ENCODE measurements at regions not wholly inside any gene's neighbourhood (a gene's known extent, or its start where the extent isn't known, plus 50 kb on each side); places are given as distances from the start of the nearest gene placed in this dataset.
A peak's percentile ranks its signal among the peaks of the same experiment; 100 is the strongest.

GRCh38 chr7:26083113-26083512 is 68.9 kb upstream of the NFE2L3 start:
- no peak overlapping the region for H3K27ac ChIP-seq (ENCODE audit: low read depth, low read length)
- ChIA-PET CTCF (interaction anchor here (0.8 to 1.8 kb wide), 4 partner anchors 8 to 195 kb away, joined by 3 to 7 read pairs (median 5); no protein-coding TSS in a partner anchor), RAD21 (ENCODE audit: low non-redundant PET in 1 of 2, low total read pairs in 2 of 2, uncharacterized antibody in 2 of 2, unreplicated experiment in 2 of 2) (no interaction called here), POLR2A (interaction anchor here (1.0 kb wide), 1 partner anchor 112 kb away, joined by 3 read pairs; no protein-coding TSS in a partner anchor)
- H3K36me3 ChIP-seq (ENCODE audit: control insufficient read depth in 1 of 2, insufficient read depth in 2 of 2, low read length in 2 of 2) = no peaks in the 10 kb centered on the region
- peak overlapping the region; percentile 27; the same call in 1 of the 2 replicates for H3K4me2 ChIP-seq (ENCODE audit: low read length)
- no peaks in the 10 kb centered on the region for H3K27me3 ChIP-seq (ENCODE audit: insufficient read depth, low read length)
- ATAC-seq (no peak), DNase-seq (ENCODE audit: low read depth, low spot score) (no peak)
- H3K9me2 ChIP-seq (ENCODE audit: insufficient read depth) = no peaks in the 10 kb centered on the region
- no TSS peak for BruUV-seq (replicated peaks)
- no peak for TF ChIP-seq CEBPB (IDR thresholded peaks at IDR 0.05; ENCODE audit: low read depth)
- H3K4me3 ChIP-seq (replicated peaks in 1 of 2; ENCODE audit: low read depth in 1 of 2, low read length in 2 of 2) = no peak overlapping the region
- H2AFZ ChIP-seq (ENCODE audit: low read depth, low read length, poor library complexity, severe bottlenecking) = peak overlapping the region; percentile 37
- H3K9ac ChIP-seq (ENCODE audit: low read length) = no peak overlapping the region
- H3K9me3 ChIP-seq (ENCODE audit: control insufficient read depth in 1 of 2, insufficient read depth in 1 of 2, low read depth in 1 of 2, low read length in 2 of 2) = no peaks in the 10 kb centered on the region
- no peaks in the 10 kb centered on the region for H3K79me2 ChIP-seq (ENCODE audit: insufficient read depth, low read length)
- intact Hi-C loops (cut with micrococcal nuclease) = no loop called here
- peaks cover 2 to 19% of the 10 kb centered on the region in 2 experiments; a peak in 3 of 4 replicates for H3K4me1 ChIP-seq (ENCODE audit: control insufficient read depth in 1 of 2, insufficient read depth in 2 of 2, low read length in 2 of 2)
- no peaks in the 10 kb centered on the region for H4K20me1 ChIP-seq (ENCODE audit: insufficient read depth)

- ChIA-PET CTCF (no interaction called here), RAD21 (ENCODE audit: low non-redundant PET in 1 of 2, low total read pairs in 2 of 2, uncharacterized antibody in 2 of 2, unreplicated experiment in 2 of 2) (no interaction called here), POLR2A (no interaction called here)
- Histone ChIP-seq H3K9me3 (ENCODE audit: control insufficient read depth in 1 of 2, insufficient read depth in 1 of 2, low read depth in 1 of 2, low read length in 2 of 2) (no peaks in the 10 kb centered on the region), H3K36me3 (ENCODE audit: control insufficient read depth in 1 of 2, insufficient read depth in 2 of 2, low read length in 2 of 2) (no peaks in the 10 kb centered on the region), H3K9ac (ENCODE audit: low read length) (no peak overlapping the region), H4K20me1 (ENCODE audit: insufficient read depth) (no peaks in the 10 kb centered on the region), H3K27ac (ENCODE audit: low read depth, low read length) (no peak overlapping the region), H3K4me1 (ENCODE audit: control insufficient read depth in 1 of 2, insufficient read depth in 2 of 2, low read length in 2 of 2) (peaks cover 0 to 9% of the 10 kb centered on the region in 2 experiments; a peak in 3 of 4 replicates), H3K79me2 (ENCODE audit: insufficient read depth, low read length) (no peaks in the 10 kb centered on the region), H2AFZ (ENCODE audit: low read depth, low read length, poor library complexity, severe bottlenecking) (no peak overlapping the region), H3K27me3 (ENCODE audit: insufficient read depth, low read length) (no peaks in the 10 kb centered on the region), H3K9me2 (ENCODE audit: insufficient read depth) (no peaks in the 10 kb centered on the region), H3K4me3 (replicated peaks in 1 of 2; ENCODE audit: low read depth in 1 of 2, low read length in 2 of 2) (no peak overlapping the region), H3K4me2 (ENCODE audit: low read length) (no peak overlapping the region)
- ATAC-seq = no peak
- no peak for DNase-seq (ENCODE audit: low read depth, low spot score)
- no TSS peak for BruUV-seq (replicated peaks)
- intact Hi-C loops (cut with micrococcal nuclease) = no loop called here
- TF ChIP-seq EZH2 (IDR thresholded peaks at IDR 0.05) (no peak), YY1 (IDR thresholded peaks at IDR 0.05; ENCODE audit: extremely low read depth, insufficient replicate concordance, low read depth, low read length) (no peak), TCF7L2 (IDR thresholded peaks at IDR 0.05; ENCODE audit: borderline replicate concordance, extremely low read depth, insufficient read depth, insufficient read length) (no peak), CBX3 (IDR thresholded peaks at IDR 0.05; ENCODE audit: low read depth) (no peak), CEBPB (IDR thresholded peaks at IDR 0.05; ENCODE audit: low read depth) (no peak), ZNF274 (IDR thresholded peaks at IDR 0.05; ENCODE audit: low read depth, low read length) (no peak), POLR2AphosphoS5 (IDR thresholded peaks at IDR 0.05; ENCODE audit: low read depth, low read length) (no peak), EGR1 (IDR thresholded peaks at IDR 0.05; ENCODE audit: low read depth) (no peak), CTCF (IDR thresholded peaks at IDR 0.05 in 2 of 3, conservative IDR thresholded peaks at IDR 0.05 in 1 of 3; ENCODE audit: borderline replicate concordance in 1 of 3, insufficient read depth in 1 of 3, low read depth in 2 of 3, low read length in 2 of 3) (no peak), EZH2phosphoT487 (IDR thresholded peaks at IDR 0.05; ENCODE audit: borderline replicate concordance) (no peak)
Observed at GRCh38 chr7:26084418-26084817, 67.6 kb upstream of the NFE2L3 start.

Measured in HCT116 (cell line).